NT2/D1 (cell line): ENCODE measurements at regions not wholly inside any gene's neighbourhood (a gene's known extent, or its start where the extent isn't known, plus 50 kb on each side); places are given as distances from the start of the nearest gene placed in this dataset.

ENCODE experiments used
- DNase-seq: peaks from one replicate; pipeline ENCODE4 v3.0.0-alpha.2; 2011; ENCODE audit warnings: low read depth, low spot score
- H3K27me3 ChIP-seq: 2 replicates; pipeline ENCODE4 v1.6.0; 2011; ENCODE audit warnings: mild to moderate bottlenecking; ENCODE audit not compliant: insufficient read length, insufficient read depth
- H3K36me3 ChIP-seq: 2 replicates; pipeline ENCODE4 v1.6.1; 2011; ENCODE audit warnings: mild to moderate bottlenecking, low read length, mixed read lengths; ENCODE audit not compliant: insufficient read depth, insufficient read length
- H3K4me1 ChIP-seq: 2 replicates; pipeline ENCODE4 v1.5.1; 2011; ENCODE audit not compliant: insufficient read depth, insufficient read length
- H3K4me3 ChIP-seq: 2 replicates; pipeline ENCODE4 v1.5.1; 2011; ENCODE audit warnings: low read depth; ENCODE audit not compliant: insufficient read length
- H3K9ac ChIP-seq: 2 replicates; pipeline ENCODE4 v1.6.0; 2011; ENCODE audit warnings: low read depth; ENCODE audit not compliant: insufficient read length
- H3K9me3 ChIP-seq: 2 replicates; pipeline ENCODE4 v1.5.1; 2011; ENCODE audit warnings: mild to moderate bottlenecking, low read length; ENCODE audit not compliant: insufficient read depth
- SUZ12 ChIP-seq: IDR thresholded peaks from 2 replicates; pipeline ENCODE4 v1.6.1; 2011; ENCODE audit not compliant: insufficient read length, insufficient read depth; ENCODE audit errors: extremely low read depth
- YY1 ChIP-seq: IDR thresholded peaks from 2 replicates; pipeline ENCODE4 v1.6.1; 2011; ENCODE audit not compliant: insufficient read length, insufficient read depth
- ZNF274 ChIP-seq: IDR thresholded peaks from 2 replicates; pipeline ENCODE4 v1.6.1; 2011; ENCODE audit warnings: mild to moderate bottlenecking, low read depth, low read length

DNA sequence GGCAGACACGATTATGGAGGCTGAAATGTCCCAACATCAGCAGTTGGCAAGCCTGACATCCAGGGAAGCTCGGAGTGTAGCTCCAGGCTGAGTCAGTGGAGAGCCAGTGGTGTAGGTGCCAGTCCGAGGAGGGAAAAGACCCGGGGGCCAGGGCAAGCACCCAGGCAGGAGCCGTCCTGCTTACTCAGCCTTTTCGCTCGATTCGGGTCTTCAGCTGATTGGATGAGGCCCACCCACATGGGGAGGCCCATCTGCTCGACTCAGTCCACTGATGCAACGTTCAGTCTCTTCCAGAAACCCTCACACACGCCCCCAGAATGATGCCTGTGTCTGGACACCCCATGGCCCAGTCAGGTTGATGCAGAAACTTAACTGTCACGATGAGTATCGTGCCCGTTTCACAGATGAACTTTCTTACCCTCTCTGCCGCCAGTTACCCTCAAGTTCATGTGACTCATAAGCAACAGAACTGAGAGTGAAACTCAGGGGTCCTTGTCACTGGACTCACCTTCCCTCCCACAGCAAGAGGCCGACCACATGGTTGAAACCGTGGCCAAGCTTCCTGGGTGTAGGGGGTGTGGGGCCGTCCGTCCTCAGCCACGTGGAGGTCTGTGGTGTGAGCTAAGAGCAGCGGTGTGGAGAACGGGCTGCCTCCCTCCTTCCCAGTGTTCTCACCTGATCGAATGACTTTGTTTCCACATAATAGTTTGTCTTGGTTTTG, 197.4 kb upstream of the HDAC4 start:
- no peak overlapping the region for H3K9ac ChIP-seq
- TF ChIP-seq YY1 (no peak), ZNF274 (no peak), SUZ12 (no peak)
- DNase-seq, result no peak
- no peak overlapping the region for H3K4me3 ChIP-seq
- H3K9me3 ChIP-seq, result peaks cover 6% of the 10 kb centered on the region; the same call in 1 of the 2 replicates
- no peaks in the 10 kb centered on the region for H3K36me3 ChIP-seq
- H3K4me1 ChIP-seq, result peaks cover 19% of the 10 kb centered on the region
- H3K27me3 ChIP-seq, result peaks cover 4% of the 10 kb centered on the region

DNA sequence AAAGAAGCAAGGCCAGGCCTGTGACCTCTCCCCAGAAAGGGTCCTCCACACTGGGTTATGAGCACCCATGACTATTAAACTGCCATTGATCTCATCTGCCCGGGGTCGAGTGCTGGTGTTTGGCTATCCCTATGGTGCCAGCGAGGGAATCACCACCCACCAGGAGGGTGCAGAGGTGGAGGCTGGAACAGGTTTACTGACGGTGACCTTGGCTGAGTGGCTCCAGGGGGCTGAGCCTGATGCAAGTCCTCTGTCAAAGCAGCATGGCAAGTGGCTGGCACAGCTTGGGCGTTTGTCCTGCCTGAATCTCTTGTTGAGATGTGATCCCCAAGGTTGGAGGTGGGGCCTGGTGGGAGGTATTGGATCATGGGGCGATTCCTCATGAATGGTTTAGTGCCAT, 196.4 kb upstream of the HDAC4 start:
- no peak for DNase-seq
- TF ChIP-seq SUZ12 (no peak), YY1 (no peak), ZNF274 (no peak)
- no peak overlapping the region for H3K9ac ChIP-seq
- H3K36me3 ChIP-seq, result no peaks in the 10 kb centered on the region
- H3K4me1 ChIP-seq, result peaks cover 9% of the 10 kb centered on the region
- no peaks in the 10 kb centered on the region for H3K27me3 ChIP-seq
- peaks cover 13% of the 10 kb centered on the region; the same call in 1 of the 2 replicates for H3K9me3 ChIP-seq
- no peak overlapping the region for H3K4me3 ChIP-seq

DNA sequence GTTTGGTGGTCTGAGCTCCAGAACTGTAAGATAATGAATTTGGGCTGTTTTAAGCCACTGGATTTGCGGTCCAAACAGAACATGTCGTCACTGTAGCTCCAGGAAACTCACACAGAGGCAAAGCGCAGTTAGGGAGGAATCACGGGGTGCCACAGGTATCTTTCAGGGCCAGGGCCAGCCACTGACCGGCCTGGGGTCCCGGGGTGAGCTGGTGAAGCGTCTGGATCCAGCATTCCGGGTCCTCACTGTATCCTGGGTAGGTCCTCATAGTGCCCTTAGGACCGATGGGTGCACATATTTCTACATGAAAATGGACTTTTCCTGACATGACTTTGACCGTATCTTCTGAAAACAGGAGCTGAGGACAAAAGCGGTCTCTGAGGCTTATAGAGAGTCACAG, 196.0 kb upstream of the HDAC4 start:
- no peak overlapping the region for H3K4me3 ChIP-seq
- no peaks in the 10 kb centered on the region for H3K27me3 ChIP-seq
- no peaks in the 10 kb centered on the region for H3K36me3 ChIP-seq
- H3K9ac ChIP-seq, result no peak overlapping the region
- TF ChIP-seq SUZ12 (no peak), ZNF274 (no peak), YY1 (no peak)
- H3K9me3 ChIP-seq, result peaks cover 18% of the 10 kb centered on the region; the same call in 1 of the 2 replicates
- H3K4me1 ChIP-seq, result peaks cover 5% of the 10 kb centered on the region
- DNase-seq, result no peak

DNA sequence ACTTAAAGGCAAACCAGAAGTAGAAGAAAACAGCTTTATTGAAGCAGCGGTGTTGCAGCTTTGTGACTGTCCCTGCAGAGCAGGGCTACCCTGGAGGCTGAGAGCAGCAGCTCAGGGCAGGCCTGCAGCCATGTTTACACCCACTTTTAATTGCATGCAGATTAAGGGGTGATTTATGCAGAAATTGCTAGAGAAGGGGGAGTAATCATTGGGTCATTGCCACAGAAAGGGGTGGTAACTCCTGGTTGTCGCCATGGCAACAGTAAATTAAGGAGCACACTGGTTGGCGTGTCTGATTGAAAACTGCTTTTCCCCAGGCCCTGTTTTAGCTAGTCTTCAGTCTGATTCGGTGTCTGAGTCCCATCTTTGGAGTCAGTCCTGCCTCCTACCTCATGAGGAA, 195.4 kb upstream of the HDAC4 start:
- Histone ChIP-seq H3K4me3 (no peak overlapping the region), H3K4me1 (no peaks in the 10 kb centered on the region), H3K27me3 (no peaks in the 10 kb centered on the region), H3K9ac (no peak overlapping the region), H3K36me3 (no peaks in the 10 kb centered on the region), H3K9me3 (peaks cover 20% of the 10 kb centered on the region; the same call in 1 of the 2 replicates)
- no peak for DNase-seq
- TF ChIP-seq ZNF274 (no peak), SUZ12 (no peak), YY1 (no peak)

DNA sequence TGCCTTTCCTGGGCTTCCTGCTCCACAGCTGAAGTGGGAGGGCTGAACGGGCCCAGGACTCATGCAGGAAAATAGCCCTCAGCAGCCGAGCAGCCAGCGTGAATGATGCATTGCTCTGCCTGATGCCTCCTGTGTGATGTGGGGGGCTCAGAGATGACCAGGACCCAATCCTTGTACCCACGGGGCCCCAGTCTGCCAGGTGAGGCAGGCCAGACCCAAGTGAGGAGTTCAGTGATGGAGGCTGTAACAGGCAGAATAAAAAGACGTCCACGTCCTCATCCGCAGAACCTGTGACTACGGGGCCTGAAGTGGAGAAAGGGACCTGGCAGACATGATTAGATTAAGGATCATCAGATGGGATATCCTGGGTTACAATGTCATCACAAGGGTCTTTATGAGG, 194.9 kb upstream of the HDAC4 start:
- no peaks in the 10 kb centered on the region for H3K4me1 ChIP-seq
- TF ChIP-seq YY1 (no peak), ZNF274 (no peak), SUZ12 (no peak)
- DNase-seq, result no peak
- H3K9me3 ChIP-seq, result peaks cover 20% of the 10 kb centered on the region; the same call in 1 of the 2 replicates
- no peak overlapping the region for H3K9ac ChIP-seq
- no peaks in the 10 kb centered on the region for H3K36me3 ChIP-seq
- no peak overlapping the region for H3K4me3 ChIP-seq
- H3K27me3 ChIP-seq, result no peaks in the 10 kb centered on the region

DNA sequence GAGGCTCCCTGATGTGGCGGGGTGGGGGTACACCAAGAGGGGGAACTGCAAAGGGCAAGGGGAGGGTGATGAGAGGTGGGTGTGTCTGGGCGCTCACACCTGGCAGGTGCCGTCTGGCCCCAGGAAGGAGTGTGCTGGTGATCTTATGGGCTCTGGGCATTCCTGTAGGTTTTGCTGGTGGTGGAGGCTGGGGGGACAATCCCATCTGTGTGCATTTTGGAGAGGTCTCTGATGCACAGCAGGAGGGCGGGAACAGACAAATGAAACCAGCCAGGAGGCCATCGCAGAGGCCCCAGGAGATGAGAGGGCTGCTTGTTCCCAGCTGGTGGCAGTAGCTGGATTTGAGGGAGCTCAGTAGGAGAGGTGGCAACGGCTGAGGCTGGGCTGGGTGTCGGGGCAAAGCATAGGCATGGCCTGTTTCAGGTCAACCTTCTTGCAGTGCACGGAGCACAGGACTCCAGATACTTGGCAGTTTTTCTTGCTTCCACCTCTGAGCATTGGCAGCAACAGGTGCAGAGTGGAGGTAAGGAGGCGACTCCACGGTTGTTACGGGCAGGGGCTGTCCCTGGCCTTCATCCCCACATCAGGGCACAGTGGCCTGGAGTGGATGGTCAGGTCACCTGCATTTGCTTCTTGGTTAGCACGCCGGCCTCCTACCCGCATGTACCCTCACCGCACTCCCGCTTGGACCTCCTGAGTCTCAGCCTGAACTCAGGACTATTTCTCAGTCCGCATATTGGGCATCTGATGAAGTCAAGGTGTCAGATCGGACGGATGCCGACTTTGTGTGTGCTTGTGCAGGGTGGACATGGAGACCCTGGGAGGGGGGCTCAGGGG, 194.2 kb upstream of the HDAC4 start:
- no peak for TF ChIP-seq YY1
- no peak for TF ChIP-seq SUZ12
- TF ChIP-seq ZNF274, result no peak
- peaks cover 20% of the 10 kb centered on the region; the same call in 1 of the 2 replicates for H3K9me3 ChIP-seq
- DNase-seq, result no peak
- H3K4me3 ChIP-seq, result no peak overlapping the region
- no peak overlapping the region for H3K9ac ChIP-seq
- no peaks in the 10 kb centered on the region for H3K36me3 ChIP-seq
- no peaks in the 10 kb centered on the region for H3K4me1 ChIP-seq
- no peaks in the 10 kb centered on the region for H3K27me3 ChIP-seq
